Amygdala (tissue), 56 donors: ENCODE measurements at regions not wholly inside any gene's neighbourhood (a gene's known extent, or its start where the extent isn't known, plus 50 kb on each side); places are given as distances from the start of the nearest gene placed in this dataset.
"Not testable (repeated sequence)": the region's sequence is repeated elsewhere in the genome, so short reads cannot be mapped to it uniquely, and the experiment has no call there.

Experiments
- DNase-seq, 56 donors: peaks; one replicate each; lab custom pipeline; 2025; lab: John Stamatoyannopoulos, UW

DNA sequence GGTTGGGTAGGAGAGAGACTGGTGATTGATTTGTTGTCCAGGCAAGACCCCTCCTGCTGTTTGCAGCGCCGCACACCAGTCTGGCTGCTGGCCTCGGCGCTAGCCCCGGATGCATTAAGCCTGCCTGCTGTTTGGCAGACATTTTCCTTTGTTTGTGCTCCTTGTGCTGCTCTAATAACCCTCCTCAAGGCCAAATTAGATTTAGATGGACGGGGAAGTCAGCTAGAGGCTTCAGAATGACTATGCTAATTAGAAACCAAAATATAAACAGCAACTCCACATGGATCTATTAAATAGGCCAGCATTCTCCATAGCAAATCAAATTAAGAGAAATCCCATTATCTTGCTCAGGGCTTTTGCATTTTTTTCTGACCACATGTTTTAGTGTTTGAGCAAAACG lies 445.2 kb downstream of the SQOR start:
- DNase-seq: peak in 2 of 56 donors; percentile 2 to 6

- DNase-seq: no peak
These were observed 453.9 kb downstream of the SQOR start for GRCh38 chr15:46088486-46089445.

GRCh38 chr15:46089467-46089935 lies 454.7 kb downstream of the SQOR start:
- no peak for DNase-seq

- peak in 8 of 56 donors; percentile 0 to 18 (median 1) for DNase-seq
These were observed 457.1 kb downstream of the SQOR start for GRCh38 chr15:46091860-46092450.

DNA sequence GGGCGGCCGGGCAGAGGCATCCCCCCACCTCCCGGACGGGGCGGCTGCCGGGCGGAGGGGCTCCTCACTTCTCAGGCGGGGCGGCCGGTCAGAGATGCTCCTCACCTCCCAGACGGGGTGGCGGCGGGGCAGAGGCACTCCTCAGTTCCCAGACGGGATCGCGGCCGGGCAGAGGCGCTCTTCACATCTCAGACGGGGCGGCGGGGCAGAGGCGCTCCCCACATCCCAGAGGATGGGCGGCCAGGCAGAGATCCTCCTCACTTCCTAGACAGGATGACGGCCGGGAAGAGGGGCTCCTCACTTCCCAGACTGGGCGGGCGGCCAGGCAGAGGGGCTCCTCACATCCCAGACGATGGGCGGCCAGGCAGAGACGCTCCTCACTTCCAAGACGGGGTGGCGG lies 463.2 kb downstream of the SQOR start:
- not testable (repeated sequence) for DNase-seq

GRCh38 chr15:46110755-46111154 lies 475.9 kb downstream of the SQOR start:
- no peak for DNase-seq

DNA sequence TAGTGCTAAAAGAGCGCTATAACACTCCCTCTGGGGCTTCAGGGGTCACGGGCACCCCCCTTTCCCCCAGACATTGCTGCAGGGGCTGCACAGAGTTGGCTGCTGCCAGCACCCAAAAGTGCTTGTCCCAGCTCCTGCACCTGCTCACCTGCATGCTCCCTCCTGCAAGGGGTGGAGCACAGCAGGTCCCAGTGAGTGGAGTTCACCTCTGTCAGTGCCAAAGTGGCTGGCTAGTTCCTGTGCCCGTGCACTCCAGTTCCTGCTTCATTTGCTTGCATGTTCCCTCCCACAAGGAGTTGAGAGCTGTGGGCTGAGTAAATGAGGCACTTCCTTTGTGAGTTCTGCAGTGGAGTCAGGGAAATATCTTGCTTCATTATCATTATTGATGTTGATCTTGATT lies 476.9 kb downstream of the SQOR start:
- DNase-seq: no peak

GRCh38 chr15:46117071-46117470 lies 482.2 kb downstream of the SQOR start:
- no peak for DNase-seq

DNA sequence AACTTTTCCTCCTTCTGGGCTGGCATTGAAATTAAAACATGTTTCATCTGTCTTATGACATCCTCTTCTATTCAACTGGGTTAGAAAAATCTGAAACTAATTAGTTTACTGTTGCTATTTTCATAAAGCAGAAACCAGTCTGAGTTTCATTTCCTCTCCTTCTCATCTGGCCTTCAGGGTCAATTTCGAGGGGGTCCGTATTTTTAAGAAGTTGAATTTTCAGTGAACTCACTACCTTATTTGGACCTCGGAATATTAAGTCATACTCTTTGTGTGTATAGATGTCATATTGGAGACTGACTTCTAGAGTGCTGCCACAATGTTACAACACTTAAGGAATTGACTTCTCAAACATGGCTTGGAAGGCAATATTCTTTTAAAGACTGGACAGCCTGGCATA lies 485.9 kb downstream of the SQOR start:
- no peak for DNase-seq

DNA sequence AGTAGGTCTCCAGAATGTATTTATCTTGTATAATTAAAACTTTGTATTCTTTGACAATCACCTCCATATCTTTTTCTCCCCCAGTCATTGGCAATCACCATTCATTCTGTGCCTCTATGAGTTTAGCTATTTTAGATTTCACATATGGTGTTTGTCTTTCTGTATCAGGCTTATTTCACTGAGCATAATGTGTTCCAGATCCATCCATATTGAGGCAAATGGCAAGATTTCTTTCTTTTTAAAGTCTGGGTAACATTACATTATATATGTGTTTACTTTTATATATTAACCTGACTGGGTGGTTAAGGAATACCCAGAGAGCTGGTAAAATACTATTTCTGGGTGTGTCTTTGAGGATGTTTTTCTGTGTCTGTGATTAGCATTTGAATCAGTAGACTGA lies 486.6 kb downstream of the SQOR start:
- no peak for DNase-seq

- DNase-seq: no peak
These were observed 491.8 kb downstream of the SQOR start for GRCh38 chr15:46126581-46126980.

GRCh38 chr15:46127361-46127874 lies 492.6 kb downstream of the SQOR start:
- no peak for DNase-seq

GRCh38 chr15:46129145-46129544 lies 494.3 kb downstream of the SQOR start:
- no peak for DNase-seq

DNA sequence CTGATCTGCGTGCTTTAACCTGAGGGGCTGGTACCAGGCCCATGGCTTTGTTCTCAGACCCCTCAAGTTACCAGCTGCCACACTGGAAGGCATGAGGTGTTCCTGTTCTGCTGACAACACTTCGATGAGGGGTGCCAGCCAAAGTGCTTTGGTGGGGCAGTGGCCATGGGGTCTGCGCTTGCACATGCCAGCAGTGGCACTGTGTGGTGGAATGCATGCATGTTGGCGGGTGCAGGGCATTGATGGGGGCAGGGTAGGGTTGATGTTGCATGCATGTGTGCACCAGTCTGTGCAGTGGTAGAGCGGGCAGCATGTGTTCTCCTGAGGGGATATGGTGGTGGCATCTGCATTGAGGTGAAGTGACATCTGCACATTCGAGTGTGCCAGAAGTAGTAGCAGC lies 497.0 kb downstream of the SQOR start:
- no peak for DNase-seq

- no peak for DNase-seq
These were observed 502.6 kb downstream of the SQOR start for GRCh38 chr15:46137443-46137842.

GRCh38 chr15:46146002-46146401 lies 511.2 kb downstream of the SQOR start:
- no peak for DNase-seq

- no peak for DNase-seq
These were observed 512.1 kb downstream of the SQOR start for GRCh38 chr15:46146915-46147314.

DNA sequence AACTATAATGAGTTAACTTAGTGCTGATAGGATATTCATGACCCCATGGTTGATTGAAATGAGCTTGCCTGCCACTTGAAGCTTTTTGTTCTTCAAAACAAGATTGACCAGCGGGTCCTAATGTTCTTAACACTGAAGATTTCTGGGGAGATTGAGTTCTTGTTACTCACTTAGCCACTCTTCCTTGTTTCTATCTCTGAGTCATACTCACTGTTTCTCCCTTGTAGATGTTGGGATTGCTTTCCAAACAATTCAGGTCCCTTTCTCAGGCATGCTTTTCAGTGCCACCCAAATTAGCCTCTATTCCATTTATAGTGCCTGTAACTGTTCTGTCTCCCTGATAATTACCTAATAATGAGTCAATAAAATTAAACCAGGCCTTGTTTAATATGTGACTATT lies 517.0 kb downstream of the SQOR start:
- DNase-seq: no peak

- DNase-seq: no peak
These were observed 531.9 kb downstream of the SQOR start for GRCh38 chr15:46166750-46167149.

GRCh38 chr15:46170326-46170725 lies 535.5 kb downstream of the SQOR start:
- DNase-seq: no peak

DNA sequence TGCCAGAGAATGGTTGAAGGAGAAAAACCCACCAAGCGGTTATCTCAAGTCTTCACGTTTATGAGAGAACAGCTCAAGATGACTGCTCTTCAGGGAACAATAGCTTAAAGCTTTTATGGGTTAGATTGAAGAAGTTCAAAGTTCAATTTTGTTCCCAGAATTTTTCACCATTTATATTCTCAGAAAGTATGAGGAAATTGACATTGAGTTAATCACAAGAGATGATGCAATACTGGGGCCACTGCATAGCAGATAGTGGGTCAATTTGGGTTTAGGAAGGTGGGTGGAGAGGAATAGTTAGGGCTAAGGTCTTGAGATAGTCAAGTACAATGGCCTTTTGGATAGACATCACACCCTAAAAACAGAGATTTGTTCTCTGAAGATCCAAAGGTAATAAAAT lies 539.3 kb downstream of the SQOR start:
- DNase-seq: no peak

DNA sequence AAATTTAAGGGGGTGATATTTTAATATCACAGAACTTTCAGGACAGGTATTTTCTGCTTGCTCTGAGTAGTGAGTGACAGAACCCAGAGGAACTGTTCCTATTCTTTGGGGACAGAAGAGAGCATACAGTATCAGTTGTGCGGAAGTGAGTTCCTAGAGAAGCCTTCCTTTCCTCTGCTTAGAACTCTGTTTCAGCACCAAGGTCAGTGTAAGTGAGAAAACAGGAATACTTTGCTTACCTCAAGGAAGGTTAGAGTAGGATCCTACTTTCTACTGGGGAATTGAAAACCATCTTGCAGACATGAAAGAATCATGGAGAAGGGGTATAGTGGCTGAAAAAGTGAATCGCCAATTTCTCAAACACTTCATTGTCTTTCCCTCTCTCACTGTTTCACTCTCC lies 542.4 kb downstream of the SQOR start:
- DNase-seq: no peak
